Stimulated activated naive CD8-positive, alpha-beta T cell treated with anti-CD3 and anti-CD28 coated beads, Interleukin-15, amount 100 ng/mL, for 72 hours (primary cell): ENCODE measurements at regions not wholly inside any gene's neighbourhood (a gene's known extent, or its start where the extent isn't known, plus 50 kb on each side); places are given as distances from the start of the nearest gene placed in this dataset.

Experiments
- ATAC-seq: fragments of 150-1000 bp; cut with Tn5 transposase; 2 replicates; pipeline ENCODE4 v1.10.0; 2021; ENCODE audit warnings: mild to moderate bottlenecking, moderate library complexity
- DNase-seq, 2 donors: peaks; one replicate each; pipeline ENCODE4 v3.0.0; 2021 to 2022
- H3K27ac Mint-ChIP-seq, 2 donors: one replicate each; pipeline ENCODE4 v1.8.0; 2022; ENCODE audit warnings: mild to moderate bottlenecking in 2 of 2, mixed read lengths in 2 of 2, moderate library complexity in 2 of 2
- H3K27me3 Mint-ChIP-seq: one replicate; pipeline ENCODE4 v1.8.0; 2022; ENCODE audit warnings: mixed read lengths
- H3K4me1 Mint-ChIP-seq: one replicate; pipeline ENCODE4 v1.8.0; 2022; ENCODE audit warnings: mild to moderate bottlenecking, mixed read lengths
- H3K4me3 Mint-ChIP-seq, 2 donors: one replicate each; pipeline ENCODE4 v1.8.0; 2022; ENCODE audit warnings: mild to moderate bottlenecking in 2 of 2, mixed read lengths in 2 of 2, moderate library complexity in 1 of 2
- H3K9me3 Mint-ChIP-seq, 2 donors: one replicate each; pipeline ENCODE4 v1.8.0; 2022; ENCODE audit warnings: mixed read lengths in 2 of 2

DNA sequence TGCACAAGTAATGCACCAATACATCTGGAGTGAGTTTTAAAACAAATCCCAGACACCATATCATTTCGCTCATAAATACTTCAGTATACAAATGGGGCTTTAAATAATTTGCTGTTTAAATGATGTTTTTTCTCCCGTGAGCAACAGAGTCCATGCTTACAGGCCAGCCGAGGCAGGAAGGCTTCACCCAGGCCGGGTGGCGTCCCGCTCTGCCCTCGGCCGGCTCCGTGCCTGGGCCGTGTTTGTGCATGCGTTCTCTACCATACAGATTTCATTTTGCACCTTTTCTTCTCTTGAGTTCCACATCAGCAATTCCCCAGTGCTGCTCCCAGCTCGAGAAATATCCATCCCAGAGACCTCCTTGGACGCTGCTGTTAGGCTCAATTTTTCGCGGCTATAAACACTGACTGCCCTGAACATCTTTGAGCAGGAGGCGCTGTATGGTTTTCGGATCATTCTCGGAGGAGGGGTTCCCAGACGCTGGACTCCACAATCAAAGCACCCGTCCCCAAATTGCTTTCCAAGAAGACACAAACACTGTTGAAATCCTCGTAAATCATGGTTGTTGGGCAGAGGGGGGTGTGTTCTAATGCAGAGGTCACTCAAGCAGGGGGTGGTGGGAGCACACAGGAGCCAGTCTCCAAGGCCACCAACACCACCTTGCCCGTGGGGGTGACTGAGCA is 91.6 kb downstream of the MICALL2 start:
- H3K27me3 Mint-ChIP-seq: peaks cover 79% of the 10 kb centered on the region

DNA sequence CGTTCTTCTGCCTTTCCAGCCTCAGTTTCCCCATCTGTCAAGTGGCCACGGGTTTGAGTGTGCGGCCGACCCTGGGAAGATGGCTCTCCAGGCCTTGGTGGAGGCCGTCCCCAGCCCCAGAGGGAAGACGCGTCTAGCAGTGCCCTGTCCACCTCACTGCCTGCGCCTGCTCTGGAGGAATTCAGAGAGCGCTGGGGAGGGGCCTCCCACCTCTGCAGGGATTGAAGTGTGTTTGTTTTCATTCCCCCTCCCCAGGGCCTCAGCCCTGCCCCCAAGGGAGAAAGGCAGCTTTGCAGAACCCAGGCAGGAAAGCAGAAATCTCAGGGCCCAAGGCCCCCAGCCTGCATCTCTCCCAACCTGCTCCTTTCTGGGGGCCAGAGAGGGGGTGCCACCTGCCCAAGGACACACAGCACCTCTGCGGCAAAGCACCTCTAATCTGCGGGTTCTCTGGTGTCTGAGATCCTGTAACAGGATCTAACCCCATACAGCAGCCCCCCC is 91.0 kb downstream of the MICALL2 start:
- no peak for ATAC-seq
- H3K4me1 Mint-ChIP-seq: peaks cover 5% of the 10 kb centered on the region
- H3K9me3 Mint-ChIP-seq: peaks cover 0 to 10% of the 10 kb centered on the region in 2 donors
- peaks cover 85% of the 10 kb centered on the region for H3K27me3 Mint-ChIP-seq
- peak overlapping the region in 1 of 2 donors; percentile 79 for H3K4me3 Mint-ChIP-seq
- H3K27ac Mint-ChIP-seq: no peak overlapping the region
- no peak for DNase-seq

More for the DNA sequence above, 91.6 kb downstream of the MICALL2 start:
- DNase-seq (no peak), ATAC-seq (no peak)
- Mint-ChIP-seq H3K4me3 (no peak overlapping the region), H3K4me1 (peaks cover 5% of the 10 kb centered on the region), H3K27ac (no peak overlapping the region), H3K9me3 (peaks cover 0 to 10% of the 10 kb centered on the region in 2 donors)

DNA sequence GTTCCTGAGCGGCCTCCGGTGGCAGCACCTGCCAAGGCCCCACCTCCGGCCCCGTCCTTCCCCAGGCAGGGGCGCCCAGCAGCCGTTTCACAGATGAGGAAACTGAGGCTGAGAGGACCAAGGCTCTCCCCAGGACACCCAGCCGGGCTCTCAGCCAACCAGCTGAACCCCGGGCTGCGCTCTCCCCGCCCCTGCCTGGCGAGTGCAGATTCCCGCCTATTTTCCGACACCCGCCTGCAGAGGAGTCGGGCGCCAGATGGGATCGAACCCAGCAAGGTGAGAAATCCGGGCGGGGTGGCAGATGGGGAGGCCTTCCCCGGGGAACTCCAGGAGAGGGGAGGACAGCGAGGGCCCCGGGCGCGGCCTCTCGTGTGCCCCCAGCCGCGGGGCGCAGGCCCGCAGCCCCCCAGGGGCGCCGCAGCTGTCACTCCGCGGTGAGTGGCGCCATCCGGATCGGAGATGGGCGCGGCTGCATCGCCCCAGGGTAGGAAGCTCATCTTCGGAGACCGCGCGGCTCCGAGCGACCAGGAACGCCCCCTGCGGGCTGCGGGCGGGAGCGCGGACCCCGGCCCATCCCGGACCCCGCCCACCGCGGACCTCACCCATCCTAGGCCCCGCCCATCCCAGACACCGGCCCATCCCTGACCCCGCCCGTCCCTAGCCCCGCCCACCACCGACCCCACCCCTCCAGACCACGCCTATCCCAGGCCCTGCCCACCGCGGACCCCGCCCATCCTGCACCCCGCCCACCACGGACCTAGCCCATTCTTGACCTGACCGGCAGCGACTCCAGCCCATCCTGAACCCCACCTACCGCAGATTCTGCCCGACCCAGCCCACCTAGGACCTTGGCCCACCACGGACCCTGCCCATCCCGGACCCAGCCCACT is 90.3 kb downstream of the MICALL2 start:
- DNase-seq: peak; percentile 23 to 28
- peaks cover 5% of the 10 kb centered on the region for H3K4me1 Mint-ChIP-seq
- peak; percentile 61 for ATAC-seq
- H3K9me3 Mint-ChIP-seq: peaks cover 0 to 10% of the 10 kb centered on the region in 2 donors
- no peak overlapping the region for H3K27ac Mint-ChIP-seq
- H3K4me3 Mint-ChIP-seq: peak overlapping the region; percentile 51 to 79
- peaks cover 89% of the 10 kb centered on the region for H3K27me3 Mint-ChIP-seq

DNA sequence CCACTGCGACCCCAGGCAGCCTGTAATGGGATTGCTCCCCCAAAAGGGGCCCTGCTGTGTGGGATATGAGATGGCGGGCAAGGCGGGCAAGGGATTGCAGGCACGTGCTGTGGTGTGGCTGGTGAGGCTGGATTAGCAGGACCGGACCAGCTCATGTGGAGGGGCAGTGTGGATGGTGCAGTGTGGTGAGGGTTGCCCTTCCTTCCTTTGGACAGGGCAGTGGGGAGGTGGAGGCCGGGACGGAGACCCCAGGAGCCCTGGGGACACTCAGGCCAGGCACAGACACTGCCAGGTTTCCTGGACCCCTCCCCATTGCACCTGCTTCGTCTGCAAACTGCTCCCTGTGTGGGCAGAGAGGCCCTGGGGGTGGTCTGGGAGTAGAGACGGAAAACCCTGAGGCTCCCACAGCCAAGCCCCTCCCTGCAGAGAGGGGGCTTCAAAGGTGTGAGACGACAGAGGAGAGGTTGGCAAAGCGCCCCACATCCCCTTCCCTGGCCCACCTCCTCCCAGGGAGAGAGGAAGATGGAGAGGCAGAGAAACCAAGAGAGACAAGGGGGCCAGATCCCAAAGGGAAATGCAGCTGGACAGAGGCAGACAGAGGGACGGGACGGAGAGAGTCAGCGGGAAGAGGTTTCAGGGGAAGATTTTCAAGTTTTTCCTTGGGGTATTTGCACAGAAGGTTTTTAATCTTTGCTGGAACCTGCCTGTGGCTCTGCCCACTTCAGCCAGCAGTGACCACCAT is 89.2 kb downstream of the MICALL2 start:
- DNase-seq: no peak
- Mint-ChIP-seq H3K4me3 (no peak overlapping the region), H3K4me1 (peaks cover 5% of the 10 kb centered on the region), H3K9me3 (peaks cover 0 to 10% of the 10 kb centered on the region in 2 donors), H3K27me3 (peaks cover 77% of the 10 kb centered on the region), H3K27ac (no peak overlapping the region)
- ATAC-seq: no peak

- no peak for ATAC-seq
- Mint-ChIP-seq H3K27ac (no peak overlapping the region), H3K4me3 (no peak overlapping the region), H3K27me3 (peaks cover 71% of the 10 kb centered on the region), H3K4me1 (peaks cover 5% of the 10 kb centered on the region), H3K9me3 (peaks cover 0 to 5% of the 10 kb centered on the region in 2 donors)
- DNase-seq: no peak
Observed at GRCh38 chr7:1370738-1371137, 88.5 kb downstream of the MICALL2 start.

DNA sequence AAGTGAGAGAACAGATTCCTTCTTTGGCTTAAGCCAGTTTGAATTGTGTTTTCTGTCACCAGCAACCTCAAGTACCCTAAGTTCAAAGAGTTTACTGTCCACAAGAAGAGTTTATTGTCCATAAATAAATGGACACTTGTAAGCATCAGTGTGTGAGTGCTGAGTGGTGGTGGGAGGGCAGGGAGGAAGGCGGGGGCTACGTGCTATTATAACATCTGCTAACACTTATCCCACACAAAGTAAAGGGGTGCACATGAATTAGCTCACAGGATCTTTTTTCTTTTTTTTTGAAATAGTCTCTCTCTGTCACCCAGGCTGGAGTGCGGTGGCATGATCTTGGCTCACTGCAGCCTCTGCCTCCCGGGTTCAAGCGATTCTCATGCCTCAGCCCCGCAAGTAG is 87.2 kb downstream of the MICALL2 start:
- Mint-ChIP-seq H3K4me3 (no peak overlapping the region), H3K27me3 (peaks cover 64% of the 10 kb centered on the region), H3K4me1 (peaks cover 5% of the 10 kb centered on the region), H3K9me3 (no peaks in the 10 kb centered on the region), H3K27ac (no peak overlapping the region)
- DNase-seq (no peak), ATAC-seq (no peak)

GRCh38 chr7:1372671-1373379 is 86.4 kb downstream of the MICALL2 start:
- H3K9me3 Mint-ChIP-seq: no peaks in the 10 kb centered on the region
- peaks cover 56% of the 10 kb centered on the region for H3K27me3 Mint-ChIP-seq
- no peak for DNase-seq
- H3K4me1 Mint-ChIP-seq: peaks cover 5% of the 10 kb centered on the region
- no peak overlapping the region for H3K27ac Mint-ChIP-seq
- no peak overlapping the region for H3K4me3 Mint-ChIP-seq
- ATAC-seq: no peak

- Mint-ChIP-seq H3K9me3 (no peaks in the 10 kb centered on the region), H3K4me3 (no peak overlapping the region), H3K27ac (no peak overlapping the region), H3K4me1 (no peaks in the 10 kb centered on the region), H3K27me3 (peaks cover 21% of the 10 kb centered on the region)
- no peak for DNase-seq
- no peak for ATAC-seq
Observed at GRCh38 chr7:1377111-1377909, 82.0 kb downstream of the MICALL2 start.

GRCh38 chr7:1378610-1379601 is 80.4 kb downstream of the MICALL2 start:
- no peak for ATAC-seq
- peaks cover 6% of the 10 kb centered on the region for H3K27me3 Mint-ChIP-seq

DNA sequence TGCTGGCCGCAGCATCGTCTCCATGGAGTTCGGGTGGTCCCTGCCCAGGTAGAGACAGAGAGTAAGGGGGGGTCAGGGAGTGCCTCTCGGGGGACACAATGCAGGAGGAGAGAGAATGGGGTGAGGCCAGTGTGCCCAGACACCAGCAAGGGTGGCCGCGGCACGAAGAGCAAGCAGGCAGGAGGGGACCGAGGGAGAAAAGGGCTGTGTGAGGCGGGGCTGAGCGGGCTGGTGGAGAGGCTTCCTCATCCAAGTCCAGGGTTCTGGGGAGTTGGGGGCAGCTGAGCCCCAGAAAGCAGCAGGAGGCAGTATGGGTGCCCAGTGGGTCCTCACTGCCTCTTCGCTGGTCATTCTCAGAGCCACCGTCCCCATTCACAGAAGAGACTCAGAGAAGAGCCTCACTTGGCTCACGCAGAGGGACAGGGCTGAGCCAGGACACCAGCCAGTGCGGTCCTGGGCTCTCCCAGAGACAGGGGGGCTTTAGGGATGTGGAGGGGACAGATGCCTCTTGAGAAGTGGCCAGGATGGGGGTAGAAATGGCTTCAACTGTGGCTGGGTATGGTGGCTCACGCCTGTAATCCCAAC is 78.9 kb downstream of the MICALL2 start:
- no peak for ATAC-seq

More at GRCh38 chr7:1378610-1379601, 80.4 kb downstream of the MICALL2 start:
- Mint-ChIP-seq H3K27ac (no peak overlapping the region), H3K9me3 (no peaks in the 10 kb centered on the region), H3K4me3 (no peak overlapping the region), H3K4me1 (no peaks in the 10 kb centered on the region)
- no peak for DNase-seq

DNA sequence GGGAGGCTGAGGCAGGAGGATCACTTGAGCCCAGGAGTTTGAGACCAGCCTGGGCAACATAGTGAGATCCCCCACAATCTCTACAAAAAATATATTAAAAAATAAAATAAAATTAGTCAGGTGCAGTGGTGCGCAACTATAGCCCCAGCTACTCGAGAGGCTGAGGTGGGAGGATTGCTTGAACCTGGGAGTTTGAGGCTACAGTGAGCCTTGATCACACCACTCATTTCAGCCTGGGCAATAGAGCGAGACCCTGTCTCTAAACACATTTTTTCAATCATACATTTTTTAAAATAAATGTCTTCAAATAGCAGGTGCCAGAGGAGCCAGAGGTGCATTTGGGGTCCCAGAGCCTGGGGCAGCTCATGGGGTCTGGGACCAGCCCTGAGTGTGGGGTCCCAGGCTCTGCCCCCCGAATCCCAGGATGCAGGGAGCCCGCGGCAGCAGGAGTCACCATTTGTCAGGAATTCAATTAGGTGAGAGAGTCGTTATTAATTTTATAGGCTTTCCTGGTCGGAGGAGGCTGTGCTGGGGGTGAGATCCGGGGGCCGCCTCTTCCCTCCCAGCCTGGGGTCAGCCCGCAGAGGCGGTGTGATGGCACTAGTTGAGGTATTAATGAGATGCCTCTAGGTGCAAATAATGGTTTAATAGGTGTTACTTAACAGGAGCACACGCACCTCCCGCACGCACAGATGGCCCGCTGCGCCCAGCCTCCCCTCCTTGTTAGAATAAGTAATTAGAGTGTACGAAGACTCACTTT is 78.3 kb downstream of the MICALL2 start:
- DNase-seq (no peak), ATAC-seq (no peak)
- H3K27ac Mint-ChIP-seq: no peak overlapping the region
- peaks cover 24% of the 10 kb centered on the region for H3K27me3 Mint-ChIP-seq
- H3K4me3 Mint-ChIP-seq: no peak overlapping the region
- H3K4me1 Mint-ChIP-seq: no peaks in the 10 kb centered on the region
- H3K9me3 Mint-ChIP-seq: no peaks in the 10 kb centered on the region

More for the DNA sequence above, 78.9 kb downstream of the MICALL2 start:
- Mint-ChIP-seq H3K4me1 (no peaks in the 10 kb centered on the region), H3K27me3 (peaks cover 19% of the 10 kb centered on the region), H3K27ac (no peak overlapping the region), H3K9me3 (no peaks in the 10 kb centered on the region), H3K4me3 (no peak overlapping the region)
- no peak for DNase-seq

DNA sequence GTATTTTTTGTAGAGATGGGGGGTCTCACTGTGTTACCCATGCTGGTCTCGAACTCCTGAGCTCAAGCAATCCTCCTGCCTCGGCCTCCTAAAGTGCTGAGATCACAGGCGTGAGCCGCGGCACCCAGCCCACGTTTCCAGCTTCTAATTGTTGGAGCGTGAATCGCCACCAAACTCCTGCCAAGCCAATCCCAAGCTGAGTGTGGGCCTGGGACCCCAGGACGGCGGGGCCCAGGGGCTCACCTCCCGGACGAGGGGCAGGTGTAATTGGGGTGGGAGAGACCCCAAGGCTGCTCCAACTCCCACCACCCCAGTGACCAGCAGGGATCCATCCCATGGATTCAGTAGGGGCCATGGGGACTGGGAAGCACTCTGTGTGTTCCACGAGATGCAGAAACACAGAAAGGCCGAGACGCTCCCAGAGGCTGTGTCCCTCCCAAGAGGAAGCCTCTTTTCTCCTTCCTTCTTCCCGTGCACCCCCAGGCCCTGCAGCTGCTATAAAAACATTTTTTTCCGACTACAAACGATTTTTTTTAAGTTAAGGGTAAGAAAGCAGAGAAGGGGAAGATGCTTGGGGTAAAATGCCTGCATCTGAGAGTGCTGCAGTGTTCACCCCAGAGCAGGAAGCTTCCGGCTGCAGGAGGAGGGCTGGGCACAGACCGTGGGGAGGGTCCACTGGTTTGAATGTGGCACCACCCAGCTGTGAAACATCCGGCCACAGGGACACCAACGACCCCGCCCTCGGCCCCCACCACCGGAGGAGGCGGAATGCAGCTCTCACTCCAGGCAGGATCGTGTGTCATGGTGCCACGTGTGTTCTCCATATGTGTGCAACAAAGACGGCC is 76.5 kb downstream of the MICALL2 start:
- H3K4me3 Mint-ChIP-seq: no peak overlapping the region
- no peaks in the 10 kb centered on the region for H3K4me1 Mint-ChIP-seq
- ATAC-seq: no peak

More for the DNA sequence above, 76.5 kb downstream of the MICALL2 start:
- Mint-ChIP-seq H3K27ac (no peak overlapping the region), H3K27me3 (peaks cover 31% of the 10 kb centered on the region), H3K9me3 (no peaks in the 10 kb centered on the region)
- DNase-seq: no peak
